ENCODE measurements at regions not wholly inside any gene's neighbourhood (a gene's known extent, or its start where the extent isn't known, plus 50 kb on each side); places are given as distances from the start of the nearest gene placed in this dataset.

GRCh38 chrX:42694260-42694815 is 83.6 kb downstream of the PPP1R2C start:
- TF ChIP-seq POLR2A (IDR thresholded peaks at IDR 0.05) (no peak), POLR2AphosphoS5 (IDR thresholded peaks at IDR 0.05) (no peak), CTCF (IDR thresholded peaks at IDR 0.05) (no peak), EP300 (IDR thresholded peaks at IDR 0.05) (no peak)

Data from gastroesophageal sphincter (tissue), 3 donors.